ENCODE measurements at regions not wholly inside any gene's neighbourhood (a gene's known extent, or its start where the extent isn't known, plus 50 kb on each side); places are given as distances from the start of the nearest gene placed in this dataset.

DNA sequence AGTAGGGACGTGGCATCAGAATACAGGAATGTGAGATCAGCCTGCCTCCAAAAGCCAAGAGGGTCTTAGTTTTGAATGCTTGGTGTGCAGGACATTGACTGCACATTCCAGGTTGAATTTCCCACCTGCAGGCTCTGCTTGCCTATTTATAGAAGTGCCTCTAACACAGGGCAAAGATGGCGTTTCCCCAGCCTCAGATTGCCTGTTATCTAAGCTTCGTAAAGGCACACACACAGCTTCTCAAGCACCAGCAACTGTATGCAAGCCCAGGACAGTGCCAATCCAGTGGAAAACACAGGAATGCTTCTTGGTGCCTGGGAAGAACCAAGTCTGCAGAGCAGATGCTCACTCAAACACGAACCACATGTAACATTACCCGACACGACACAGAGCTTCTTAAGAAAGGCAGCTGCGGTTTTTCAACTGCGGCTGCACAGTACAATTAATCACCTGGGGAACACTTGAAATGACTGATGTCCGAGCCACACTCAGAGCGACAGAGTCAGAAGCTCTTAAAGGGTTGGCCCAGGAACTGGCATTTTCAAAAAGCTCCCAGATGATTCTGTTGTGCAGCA lies 90.0 kb upstream of the ANKRD34C start:
- Histone ChIP-seq H3K4me1 (no peaks in the 10 kb centered on the region), H3K27ac (replicated peaks) (no peak overlapping the region), H3K27me3 (ENCODE audit: low read depth) (peaks cover 47% of the 10 kb centered on the region), H3K36me3 (no peaks in the 10 kb centered on the region), H3K9me3 (replicated peaks) (no peaks in the 10 kb centered on the region), H3K4me3 (no peak overlapping the region)
- no peak for TF ChIP-seq CTCF (IDR thresholded peaks at IDR 0.05; ENCODE audit: borderline replicate concordance)
- DNase-seq = no peak
- intact Hi-C loops (cut with micrococcal nuclease) = no loop called here

- Histone ChIP-seq H3K27ac (replicated peaks) (no peak overlapping the region), H3K27me3 (ENCODE audit: low read depth) (peaks cover 40% of the 10 kb centered on the region), H3K4me1 (no peaks in the 10 kb centered on the region), H3K9me3 (replicated peaks) (no peaks in the 10 kb centered on the region), H3K4me3 (no peak overlapping the region), H3K36me3 (no peaks in the 10 kb centered on the region)
- TF ChIP-seq CTCF (IDR thresholded peaks at IDR 0.05; ENCODE audit: borderline replicate concordance) = no peak
- no peak for DNase-seq
- intact Hi-C loops (cut with micrococcal nuclease) = no loop called here
These were observed 92.4 kb upstream of the ANKRD34C start for GRCh38 chr15:79190093-79190492.

DNA sequence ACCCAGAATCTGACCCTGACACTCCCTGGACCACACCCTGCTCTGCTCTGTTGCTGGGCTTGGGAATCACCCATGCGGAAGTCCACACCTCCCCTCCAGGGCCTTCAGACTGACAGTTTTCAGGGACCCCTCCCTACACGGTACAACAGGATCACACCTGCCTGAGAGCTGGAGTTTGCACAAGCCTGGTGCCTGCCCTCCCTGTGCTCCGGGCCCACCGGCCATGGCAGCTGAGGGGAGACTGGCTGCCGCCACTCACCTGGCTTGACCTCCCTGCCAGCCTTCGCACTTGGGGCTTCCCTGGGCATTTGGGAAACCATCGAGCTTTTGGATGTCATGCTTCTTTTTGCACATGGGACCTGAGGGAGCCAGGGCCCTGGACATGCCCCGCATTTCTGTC lies 95.9 kb upstream of the ANKRD34C start:
- DNase-seq = no peak
- intact Hi-C loops (cut with micrococcal nuclease) = no loop called here

GRCh38 chr15:79185199-79185598 lies 94.6 kb upstream of the RASGRF1 start:
- H3K4me3 ChIP-seq = no peak overlapping the region
- TF ChIP-seq CTCF (IDR thresholded peaks at IDR 0.05; ENCODE audit: borderline replicate concordance) = no peak
- DNase-seq = no peak
- H3K9me3 ChIP-seq (replicated peaks) = no peaks in the 10 kb centered on the region
- H3K27ac ChIP-seq (replicated peaks) = no peak overlapping the region
- H3K36me3 ChIP-seq = no peaks in the 10 kb centered on the region
- peaks cover 28% of the 10 kb centered on the region for H3K27me3 ChIP-seq (ENCODE audit: low read depth)
- no peaks in the 10 kb centered on the region for H3K4me1 ChIP-seq
- intact Hi-C loops (cut with micrococcal nuclease) = loop anchor here (2.0 kb wide), 1 partner anchor 156 kb away; no protein-coding TSS in a partner anchor

More for the DNA sequence above, 95.9 kb upstream of the ANKRD34C start:
- Histone ChIP-seq H3K4me1 (no peaks in the 10 kb centered on the region), H3K4me3 (no peak overlapping the region), H3K27ac (replicated peaks) (no peak overlapping the region), H3K9me3 (replicated peaks) (no peaks in the 10 kb centered on the region), H3K27me3 (ENCODE audit: low read depth) (peaks cover 39% of the 10 kb centered on the region), H3K36me3 (no peaks in the 10 kb centered on the region)
- TF ChIP-seq CTCF (IDR thresholded peaks at IDR 0.05; ENCODE audit: borderline replicate concordance) = no peak

GRCh38 chr15:79184465-79184892 lies 93.9 kb upstream of the RASGRF1 start:
- no peaks in the 10 kb centered on the region for H3K9me3 ChIP-seq (replicated peaks)
- intact Hi-C loops (cut with micrococcal nuclease) = loop anchor here (2.0 kb wide), 1 partner anchor 156 kb away; no protein-coding TSS in a partner anchor
- TF ChIP-seq CTCF (IDR thresholded peaks at IDR 0.05; ENCODE audit: borderline replicate concordance) = peak; percentile 99

More at GRCh38 chr15:79184465-79184892, 93.9 kb upstream of the RASGRF1 start:
- Histone ChIP-seq H3K27ac (replicated peaks) (no peak overlapping the region), H3K27me3 (ENCODE audit: low read depth) (peaks cover 25% of the 10 kb centered on the region), H3K36me3 (no peaks in the 10 kb centered on the region), H3K4me3 (no peak overlapping the region), H3K4me1 (no peaks in the 10 kb centered on the region)
- peak; percentile 64 for DNase-seq

Measured in left ventricle myocardium inferior (tissue), 1 donor.